GM19452 (cell line): ENCODE measurements at regions not wholly inside any gene's neighbourhood (a gene's known extent, or its start where the extent isn't known, plus 50 kb on each side); places are given as distances from the start of the nearest gene placed in this dataset.
"Not testable (repeated sequence)": the region's sequence is repeated elsewhere in the genome, so short reads cannot be mapped to it uniquely, and the experiment has no call there.

Experiments
- ATAC-seq: cut with Tn5 transposase; IDR thresholded peaks from one replicate; pipeline ENCODE4 v1.9.1; 2021; ENCODE audit not compliant: unreplicated experiment

GRCh38 chr12:73009138-73009834 lies 737.1 kb downstream of the TRHDE start:
- ATAC-seq: not testable (repeated sequence)

DNA sequence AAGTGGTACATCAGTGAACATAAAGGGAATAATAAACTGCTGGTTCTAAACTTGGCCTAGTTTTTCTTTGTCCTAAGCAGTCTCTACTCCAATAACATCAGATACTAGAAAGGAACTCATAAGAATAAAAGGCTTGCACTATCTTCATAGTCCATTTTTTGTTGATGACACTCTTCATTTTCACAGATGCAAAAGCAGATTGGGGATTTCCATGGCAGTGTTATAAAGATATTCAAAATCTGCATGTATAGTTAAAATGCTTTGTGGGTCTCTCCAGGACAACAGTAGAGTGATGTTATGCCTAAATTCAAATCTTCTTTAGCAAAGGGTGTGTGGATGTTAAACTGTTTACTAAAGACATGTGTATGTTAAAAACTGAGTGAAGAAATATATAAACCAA lies 745.8 kb downstream of the TRHDE start:
- no peak for ATAC-seq

- ATAC-seq: no peak
Measured at GRCh38 chr12:73053893-73054292, 781.7 kb downstream of the TRHDE start.

GRCh38 chr12:73057428-73057827 lies 785.3 kb downstream of the TRHDE start:
- ATAC-seq: no peak

DNA sequence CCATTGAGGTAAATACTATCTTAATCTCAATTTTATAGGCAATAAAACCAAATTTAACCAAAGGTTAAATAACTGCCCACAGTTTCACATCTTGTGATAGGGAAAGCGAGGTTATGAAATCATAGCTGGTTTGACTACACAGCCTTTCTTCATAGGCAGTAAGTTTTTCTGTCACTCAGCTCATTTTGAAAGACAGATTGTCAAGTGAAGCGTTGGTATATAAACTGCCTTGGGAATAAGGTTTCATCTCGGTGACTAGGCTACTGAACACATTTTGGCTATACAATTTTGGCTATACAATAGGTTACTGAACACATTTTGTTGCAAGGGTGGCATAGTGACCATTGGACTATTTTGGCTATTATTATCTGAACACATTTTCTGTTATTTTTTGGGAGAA lies 793.7 kb downstream of the TRHDE start:
- no peak for ATAC-seq

DNA sequence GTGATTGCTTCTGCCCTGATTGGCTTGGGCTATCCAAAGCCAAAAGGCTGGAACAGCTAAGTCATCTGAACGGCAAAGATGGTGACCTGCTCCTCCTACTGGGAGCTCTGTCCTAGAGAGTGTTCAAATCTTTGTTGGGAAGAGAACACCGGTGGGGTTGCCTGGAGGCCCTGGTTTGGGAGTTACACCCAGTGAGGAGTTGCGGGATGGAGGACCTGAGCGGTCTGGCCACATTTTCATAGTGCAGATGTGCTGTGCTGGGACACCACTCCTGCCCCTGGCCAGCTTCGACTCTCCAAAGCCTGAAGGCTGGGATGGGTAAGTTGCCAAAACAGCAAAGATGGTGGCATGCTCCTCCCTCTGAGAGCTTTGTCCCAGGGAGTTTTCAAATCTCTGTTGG lies 795.4 kb downstream of the TRHDE start:
- ATAC-seq: no peak

GRCh38 chr12:73072214-73072613 lies 800.0 kb downstream of the TRHDE start:
- ATAC-seq: no peak

DNA sequence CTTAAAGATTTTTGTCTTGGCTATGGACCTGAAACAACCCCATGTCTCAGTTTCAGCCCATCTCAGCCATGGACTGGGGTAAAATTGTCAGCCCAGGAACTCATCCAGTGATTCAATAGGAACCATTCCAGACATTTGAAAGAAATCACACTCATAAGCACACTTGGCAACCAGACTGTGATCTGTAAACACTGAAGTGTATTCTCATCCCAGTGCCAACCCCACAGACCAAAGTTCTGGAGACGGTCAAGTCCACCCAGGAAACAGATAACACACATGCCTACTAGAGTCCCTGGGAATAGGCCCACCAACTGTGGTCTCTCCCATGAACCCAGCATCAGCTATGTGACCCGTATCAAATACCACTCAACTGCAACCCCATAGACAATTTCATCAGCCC lies 804.6 kb downstream of the TRHDE start:
- ATAC-seq: no peak

DNA sequence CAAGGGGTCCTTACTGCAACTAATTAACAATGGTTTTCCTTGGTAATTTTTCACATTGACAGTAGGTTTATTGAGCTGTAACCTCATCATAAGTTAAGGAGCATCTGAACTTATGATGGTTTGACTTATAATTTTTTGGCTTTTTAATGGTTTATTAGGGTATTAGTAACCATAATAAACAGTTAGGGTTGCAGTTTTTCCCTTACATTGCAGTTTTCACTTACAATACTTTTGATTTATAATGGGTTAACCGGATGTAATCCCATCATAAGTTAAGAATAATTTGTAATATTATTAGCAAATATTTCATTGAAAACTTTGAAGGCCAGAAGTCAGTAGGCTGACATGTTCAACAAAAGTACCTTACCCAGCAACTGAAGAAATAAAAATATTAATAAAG lies 811.6 kb downstream of the TRHDE start:
- ATAC-seq: no peak

- no peak for ATAC-seq
Measured at GRCh38 chr12:73106296-73106695, 834.1 kb downstream of the TRHDE start.

GRCh38 chr12:73106896-73107295 lies 834.7 kb downstream of the TRHDE start:
- ATAC-seq: no peak

DNA sequence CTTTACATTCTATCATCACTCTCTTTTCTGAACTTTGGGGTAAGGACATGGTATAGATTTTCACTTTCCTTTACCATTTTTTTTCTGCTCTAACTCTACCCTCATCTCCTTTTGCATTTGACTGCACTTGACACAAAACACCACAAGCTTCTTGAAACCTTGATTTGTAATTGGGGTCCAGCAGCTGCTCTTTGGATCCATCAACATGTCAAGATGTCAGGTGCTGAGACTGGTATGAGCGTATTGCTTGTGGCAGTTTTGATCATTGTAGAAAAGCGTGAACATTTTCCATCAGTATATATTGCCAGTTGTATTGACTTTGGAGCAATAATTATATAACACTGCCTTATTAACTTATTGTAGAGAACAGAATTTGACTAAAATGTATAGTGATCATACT lies 838.6 kb downstream of the TRHDE start:
- no peak for ATAC-seq

DNA sequence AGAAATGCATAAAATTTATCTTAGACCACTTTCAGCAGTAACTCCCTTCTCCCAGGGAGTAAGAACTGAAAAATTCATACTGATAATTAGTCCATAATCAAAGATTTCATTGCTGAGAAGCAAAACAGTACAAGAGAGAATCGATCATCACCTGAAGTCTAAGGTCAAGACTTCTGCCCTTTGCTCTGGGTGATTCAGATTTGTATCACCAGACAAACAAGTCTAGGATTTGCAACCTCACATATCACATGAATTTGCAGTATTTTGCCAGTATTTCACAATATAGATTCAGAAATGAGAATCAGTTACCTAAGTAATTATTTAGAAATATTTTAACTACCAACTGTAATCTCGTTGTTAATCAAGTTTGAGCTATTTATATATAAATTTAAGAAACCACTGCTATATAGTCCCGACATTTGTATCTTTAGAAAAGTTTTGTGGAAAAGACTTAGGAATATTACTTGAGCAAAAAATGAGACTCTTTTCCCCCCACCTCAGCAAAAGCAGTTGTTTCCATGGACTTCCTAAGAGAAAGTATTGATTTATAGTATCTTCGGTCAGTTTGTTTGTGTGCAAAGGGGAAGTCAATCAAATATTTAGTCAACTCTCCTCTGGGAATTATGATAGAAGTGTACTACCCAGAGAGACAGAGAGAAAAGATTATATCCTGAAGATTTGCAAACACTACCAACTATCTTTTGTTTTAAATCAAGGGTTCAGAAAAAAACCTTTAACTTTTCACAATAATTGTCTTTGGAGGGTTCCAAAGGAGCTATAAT lies 840.1 kb downstream of the TRHDE start:
- no peak for ATAC-seq

- no peak for ATAC-seq
Measured at GRCh38 chr12:73124480-73124879, 852.3 kb downstream of the TRHDE start.

GRCh38 chr12:73125148-73125547 lies 853.0 kb downstream of the TRHDE start:
- ATAC-seq: no peak

GRCh38 chr12:73136386-73136785 lies 864.2 kb downstream of the TRHDE start:
- no peak for ATAC-seq

DNA sequence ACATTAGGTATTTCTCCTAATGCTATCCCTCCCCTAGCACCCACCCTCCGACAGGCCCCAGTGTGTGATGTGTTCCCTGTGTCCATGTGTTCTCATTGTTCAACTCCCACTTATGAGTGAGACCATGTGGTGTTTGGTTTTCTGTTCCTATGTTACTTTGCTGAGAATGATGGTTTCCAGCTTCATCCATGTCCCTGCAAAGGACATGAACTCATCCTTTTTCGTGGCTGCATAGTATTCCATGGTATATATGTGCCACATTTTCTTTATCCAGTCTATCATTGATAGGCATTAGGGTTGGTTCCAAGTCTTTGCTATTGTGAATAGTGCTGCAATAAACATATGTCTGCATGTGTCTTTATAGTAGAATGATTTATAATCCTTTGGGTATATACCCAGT lies 867.5 kb downstream of the TRHDE start:
- not testable (repeated sequence) for ATAC-seq

- ATAC-seq: no peak
Measured at GRCh38 chr12:73158341-73158740, 886.2 kb downstream of the TRHDE start.

GRCh38 chr12:73159954-73160353 lies 887.8 kb downstream of the TRHDE start:
- ATAC-seq: no peak

GRCh38 chr12:73161970-73162369 lies 889.8 kb downstream of the TRHDE start:
- ATAC-seq: no peak

DNA sequence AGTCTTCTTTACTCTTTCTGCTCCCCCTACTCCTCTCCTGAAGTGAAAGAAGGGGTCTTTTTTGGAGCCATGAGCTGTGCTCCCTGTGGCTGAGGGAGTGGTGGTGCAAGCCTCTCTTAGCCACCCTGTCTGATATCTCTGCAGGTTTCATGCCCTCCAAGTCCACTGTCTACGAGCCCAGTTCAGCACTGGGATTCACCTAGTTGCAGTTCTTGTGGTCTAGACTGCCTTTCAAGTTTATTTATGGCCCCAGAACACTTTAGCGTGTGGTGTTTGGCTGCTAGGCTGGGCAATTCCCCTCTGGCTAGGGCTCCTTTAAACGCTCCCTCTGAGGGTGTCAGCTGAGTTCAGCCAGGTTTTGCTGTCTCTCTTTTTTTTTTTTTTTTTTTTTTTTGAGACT lies 908.6 kb downstream of the TRHDE start:
- no peak for ATAC-seq

GRCh38 chr12:73181244-73181643 lies 909.1 kb downstream of the TRHDE start:
- no peak for ATAC-seq

DNA sequence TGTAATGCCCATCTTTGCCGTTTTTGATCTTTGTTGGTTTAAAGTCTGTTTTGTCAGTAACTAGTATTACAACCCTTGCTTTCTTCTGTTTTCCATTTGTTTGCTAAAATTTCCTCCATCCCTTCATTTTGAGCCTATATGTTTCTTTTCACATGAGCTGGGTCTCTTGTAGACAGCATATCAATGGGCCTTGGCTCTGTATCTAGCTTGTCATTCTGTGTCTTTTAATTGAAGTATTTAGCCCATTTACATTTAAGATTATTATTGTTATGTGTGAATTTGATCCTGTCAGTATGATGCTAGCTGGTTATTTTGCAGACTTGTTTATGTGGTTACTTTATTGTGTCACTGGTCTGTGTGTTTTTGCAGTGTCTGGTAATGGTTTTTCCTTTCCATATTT lies 913.2 kb downstream of the TRHDE start:
- no peak for ATAC-seq
